ENCODE measurements at regions not wholly inside any gene's neighbourhood (a gene's known extent, or its start where the extent isn't known, plus 50 kb on each side); places are given as distances from the start of the nearest gene placed in this dataset.

- ChIA-PET CTCF (interaction anchor here (1.5 kb wide), 1 partner anchor 30 kb away, joined by 5 read pairs; no protein-coding TSS in a partner anchor), POLR2A (no interaction called here)
- TF ChIP-seq ZNF600 (tag by site-specific recombination; IDR thresholded peaks at IDR 0.05): no peak
- TF ChIP-seq, protein P1, sequence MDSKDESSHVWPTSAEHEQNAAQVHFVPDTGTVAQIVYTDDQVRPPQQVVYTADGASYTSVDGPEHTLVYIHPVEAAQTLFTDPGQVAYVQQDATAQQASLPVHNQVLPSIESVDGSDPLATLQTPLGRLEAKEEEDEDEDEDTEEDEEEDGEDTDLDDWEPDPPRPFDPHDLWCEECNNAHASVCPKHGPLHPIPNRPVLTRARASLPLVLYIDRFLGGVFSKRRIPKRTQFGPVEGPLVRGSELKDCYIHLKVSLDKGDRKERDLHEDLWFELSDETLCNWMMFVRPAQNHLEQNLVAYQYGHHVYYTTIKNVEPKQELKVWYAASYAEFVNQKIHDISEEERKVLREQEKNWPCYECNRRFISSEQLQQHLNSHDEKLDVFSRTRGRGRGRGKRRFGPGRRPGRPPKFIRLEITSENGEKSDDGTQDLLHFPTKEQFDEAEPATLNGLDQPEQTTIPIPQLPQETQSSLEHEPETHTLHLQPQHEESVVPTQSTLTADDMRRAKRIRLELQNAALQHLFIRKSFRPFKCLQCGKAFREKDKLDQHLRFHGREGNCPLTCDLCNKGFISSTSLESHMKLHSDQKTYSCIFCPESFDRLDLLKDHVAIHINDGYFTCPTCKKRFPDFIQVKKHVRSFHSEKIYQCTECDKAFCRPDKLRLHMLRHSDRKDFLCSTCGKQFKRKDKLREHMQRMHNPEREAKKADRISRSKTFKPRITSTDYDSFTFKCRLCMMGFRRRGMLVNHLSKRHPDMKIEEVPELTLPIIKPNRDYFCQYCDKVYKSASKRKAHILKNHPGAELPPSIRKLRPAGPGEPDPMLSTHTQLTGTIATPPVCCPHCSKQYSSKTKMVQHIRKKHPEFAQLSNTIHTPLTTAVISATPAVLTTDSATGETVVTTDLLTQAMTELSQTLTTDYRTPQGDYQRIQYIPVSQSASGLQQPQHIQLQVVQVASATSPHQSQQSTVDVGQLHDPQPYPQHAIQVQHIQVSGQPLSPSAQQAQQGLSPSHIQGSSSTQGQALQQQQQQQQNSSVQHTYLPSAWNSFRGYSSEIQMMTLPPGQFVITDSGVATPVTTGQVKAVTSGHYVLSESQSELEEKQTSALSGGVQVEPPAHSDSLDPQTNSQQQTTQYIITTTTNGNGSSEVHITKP (tag by site-specific recombination; IDR thresholded peaks at IDR 0.05): no peak
- TF ChIP-seq RBAK (tag by site-specific recombination; IDR thresholded peaks at IDR 0.05): no peak
- TF ChIP-seq ZNF26 (tag by site-specific recombination; IDR thresholded peaks at IDR 0.05): no peak
- Histone ChIP-seq H3K4me1 (ENCODE audit: control insufficient read depth, insufficient read depth, low read length) (no peaks in the 10 kb centered on the region), H3K36me3 (ENCODE audit: control insufficient read depth in 2 of 2, insufficient read depth in 1 of 2, low read length in 2 of 2) (no peaks in the 10 kb centered on the region), H3K9me3 (ENCODE audit: control insufficient read depth, insufficient read depth, low read depth, low read length) (no peaks in the 10 kb centered on the region), H3K27ac (ENCODE audit: extremely low read depth, low read depth, low read length) (no peak overlapping the region), H3K4me3 (ENCODE audit: low read depth, low read length) (no peak overlapping the region)
Observed at GRCh38 chr18:55876254-55876653, 288.3 kb upstream of the TCF4 start.

DNA sequence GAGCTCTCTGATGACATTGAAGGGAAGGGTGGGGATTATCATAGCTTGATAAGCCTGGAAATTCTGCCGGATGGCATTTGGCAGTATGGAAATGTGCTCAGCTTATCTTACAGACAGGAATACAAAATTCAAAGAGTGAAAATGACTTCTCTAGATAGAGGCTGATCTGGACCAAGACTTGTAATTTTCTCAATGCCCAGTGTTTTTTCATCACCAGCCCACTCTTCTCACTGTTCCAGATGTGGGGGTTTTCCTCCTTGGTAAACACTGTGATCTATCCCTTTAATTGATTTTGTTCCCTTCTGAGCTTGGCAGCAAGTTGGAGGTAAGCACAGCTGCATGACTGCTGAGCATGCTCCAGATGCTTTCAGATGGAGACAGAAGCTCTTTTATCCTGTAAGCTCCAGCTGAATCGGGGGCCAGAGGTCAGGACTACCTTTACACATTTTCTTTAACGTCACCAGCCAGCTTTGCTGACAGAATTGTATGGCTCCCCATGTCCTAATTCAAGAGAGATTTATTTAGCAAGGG is 287.4 kb upstream of the TCF4 start:
- POLR2A ChIA-PET: no interaction called here
- no peaks in the 10 kb centered on the region for H3K9me3 ChIP-seq (ENCODE audit: control insufficient read depth, insufficient read depth, low read depth, low read length)

More for the DNA sequence above, 287.4 kb upstream of the TCF4 start:
- Histone ChIP-seq H3K27ac (ENCODE audit: extremely low read depth, low read depth, low read length) (no peak overlapping the region), H3K36me3 (ENCODE audit: control insufficient read depth in 2 of 2, insufficient read depth in 1 of 2, low read length in 2 of 2) (no peaks in the 10 kb centered on the region), H3K4me3 (ENCODE audit: low read depth, low read length) (no peak overlapping the region), H3K4me1 (ENCODE audit: control insufficient read depth, insufficient read depth, low read length) (no peaks in the 10 kb centered on the region)
- CTCF ChIA-PET: interaction anchor here (0.6 to 1.5 kb wide), 3 partner anchors 9 to 30 kb away, joined by 3 to 5 read pairs (median 5); no protein-coding TSS in a partner anchor
- TF ChIP-seq ZFP69B (tag by site-specific recombination; IDR thresholded peaks at IDR 0.05) (no peak), MZF1 (tag by site-specific recombination; IDR thresholded peaks at IDR 0.05; ENCODE audit: borderline replicate concordance) (no peak), ZNF433 (tag by site-specific recombination; IDR thresholded peaks at IDR 0.05; ENCODE audit: low read depth) (no peak), ZSCAN23 (tag by site-specific recombination; IDR thresholded peaks at IDR 0.05) (no peak), ZNF157 (tag by site-specific recombination; IDR thresholded peaks at IDR 0.05) (no peak), PATZ1 (tag by site-specific recombination; IDR thresholded peaks at IDR 0.05) (no peak), KLF7 (tag by site-specific recombination; IDR thresholded peaks at IDR 0.05; ENCODE audit: borderline replicate concordance) (no peak), ZNF280D (tag by site-specific recombination; IDR thresholded peaks at IDR 0.05) (no peak), ZNF473 (tag by site-specific recombination; IDR thresholded peaks at IDR 0.05) (no peak), REST (tag by site-specific recombination; IDR thresholded peaks at IDR 0.05) (no peak)
